ENCODE measurements at regions not wholly inside any gene's neighbourhood (a gene's known extent, or its start where the extent isn't known, plus 50 kb on each side); places are given as distances from the start of the nearest gene placed in this dataset.

- H3K4me3 ChIP-seq = no peak overlapping the region
- no peaks in the 10 kb centered on the region for H3K9me3 ChIP-seq
- no peak for DNase-seq (ENCODE audit: low spot score in 2 of 2)
- TF ChIP-seq CTCF (IDR thresholded peaks at IDR 0.05) = no peak
- TF ChIP-seq POLR2AphosphoS5 (IDR thresholded peaks at IDR 0.05) = no peak
- TF ChIP-seq POLR2A (IDR thresholded peaks at IDR 0.05) = no peak
- no peaks in the 10 kb centered on the region for H3K4me1 ChIP-seq
- H3K36me3 ChIP-seq = no peaks in the 10 kb centered on the region
- intact Hi-C loops (cut with DNase I; ENCODE audit: low total_unique reads) = no loop called here
- H3K27me3 ChIP-seq = no peaks in the 10 kb centered on the region
- H3K27ac ChIP-seq = no peak overlapping the region
Measured at GRCh38 chr3:28042095-28042635, 199.3 kb upstream of the CMC1 start.

- intact Hi-C loops (cut with DNase I; ENCODE audit: low total_unique reads) = no loop called here
- TF ChIP-seq CTCF (IDR thresholded peaks at IDR 0.05) (no peak), POLR2AphosphoS5 (IDR thresholded peaks at IDR 0.05) (no peak), POLR2A (IDR thresholded peaks at IDR 0.05) (no peak)
- no peak for DNase-seq (ENCODE audit: low spot score in 2 of 2)
- Histone ChIP-seq H3K4me1 (no peaks in the 10 kb centered on the region), H3K9me3 (no peaks in the 10 kb centered on the region), H3K27ac (no peak overlapping the region), H3K36me3 (no peaks in the 10 kb centered on the region), H3K27me3 (no peaks in the 10 kb centered on the region), H3K4me3 (no peak overlapping the region)
Measured at GRCh38 chr3:28042707-28043106, 198.7 kb upstream of the CMC1 start.

GRCh38 chr3:28050120-28050519 lies 191.3 kb upstream of the CMC1 start:
- Histone ChIP-seq H3K27ac (no peak overlapping the region), H3K4me3 (no peak overlapping the region), H3K27me3 (no peaks in the 10 kb centered on the region), H3K36me3 (no peaks in the 10 kb centered on the region), H3K9me3 (no peaks in the 10 kb centered on the region), H3K4me1 (no peaks in the 10 kb centered on the region)
- intact Hi-C loops (cut with DNase I; ENCODE audit: low total_unique reads) = loop anchor here (5.0 kb wide), 1 partner anchor 492 kb away; no protein-coding TSS in a partner anchor
- DNase-seq (ENCODE audit: low spot score in 2 of 2) = no peak
- TF ChIP-seq POLR2AphosphoS5 (IDR thresholded peaks at IDR 0.05) (no peak), CTCF (IDR thresholded peaks at IDR 0.05) (no peak), POLR2A (IDR thresholded peaks at IDR 0.05) (no peak)

- Histone ChIP-seq H3K27ac (no peak overlapping the region), H3K4me3 (no peak overlapping the region), H3K36me3 (no peaks in the 10 kb centered on the region), H3K9me3 (no peaks in the 10 kb centered on the region), H3K27me3 (no peaks in the 10 kb centered on the region), H3K4me1 (no peaks in the 10 kb centered on the region)
- TF ChIP-seq POLR2AphosphoS5 (IDR thresholded peaks at IDR 0.05) (no peak), CTCF (IDR thresholded peaks at IDR 0.05) (no peak)
- DNase-seq (ENCODE audit: low spot score in 2 of 2) = no peak
- intact Hi-C loops (cut with DNase I; ENCODE audit: low total_unique reads) = loop anchor here (5.0 kb wide), 1 partner anchor 491 kb away; no protein-coding TSS in a partner anchor
Measured at GRCh38 chr3:28050885-28051284, 190.5 kb upstream of the CMC1 start.

GRCh38 chr3:28053759-28054158 lies 187.7 kb upstream of the CMC1 start:
- Histone ChIP-seq H3K27me3 (no peaks in the 10 kb centered on the region), H3K4me3 (no peak overlapping the region), H3K9me3 (no peaks in the 10 kb centered on the region), H3K27ac (no peak overlapping the region), H3K4me1 (no peaks in the 10 kb centered on the region), H3K36me3 (no peaks in the 10 kb centered on the region)
- intact Hi-C loops (cut with DNase I; ENCODE audit: low total_unique reads) = loop anchor here (5.0 kb wide), 1 partner anchor 489 kb away; no protein-coding TSS in a partner anchor
- no peak for TF ChIP-seq POLR2AphosphoS5 (IDR thresholded peaks at IDR 0.05)
- no peak for DNase-seq (ENCODE audit: low spot score in 2 of 2)

- Histone ChIP-seq H3K27me3 (no peaks in the 10 kb centered on the region), H3K4me1 (no peaks in the 10 kb centered on the region), H3K27ac (no peak overlapping the region), H3K9me3 (no peaks in the 10 kb centered on the region), H3K4me3 (no peak overlapping the region), H3K36me3 (no peaks in the 10 kb centered on the region)
- no peak for DNase-seq (ENCODE audit: low spot score in 2 of 2)
- TF ChIP-seq CTCF (IDR thresholded peaks at IDR 0.05) = no peak
- no peak for TF ChIP-seq POLR2A (IDR thresholded peaks at IDR 0.05)
- TF ChIP-seq POLR2AphosphoS5 (IDR thresholded peaks at IDR 0.05) = no peak
- intact Hi-C loops (cut with DNase I; ENCODE audit: low total_unique reads) = no loop called here
Measured at GRCh38 chr3:28056806-28057205, 184.6 kb upstream of the CMC1 start.

Data from breast epithelium (tissue), 4 donors.